ENCODE measurements at regions not wholly inside any gene's neighbourhood (a gene's known extent, or its start where the extent isn't known, plus 50 kb on each side); places are given as distances from the start of the nearest gene placed in this dataset.

GRCh38 chr13:65342541-65343337 is 1887.4 kb downstream of the PCDH9 start:
- TF ChIP-seq TOX (CRISPR knock-in tag; IDR thresholded peaks at IDR 0.05; ENCODE audit: borderline replicate concordance) (no peak), RARB (CRISPR knock-in tag; IDR thresholded peaks at IDR 0.05) (no peak), ZNF8 (CRISPR knock-in tag; IDR thresholded peaks at IDR 0.05) (no peak), CSDC2 (CRISPR knock-in tag; IDR thresholded peaks at IDR 0.05) (no peak), BACH2 (CRISPR knock-in tag; IDR thresholded peaks at IDR 0.05; ENCODE audit: borderline replicate concordance) (no peak), OSR1 (CRISPR knock-in tag; IDR thresholded peaks at IDR 0.05) (no peak), ZFP30 (CRISPR knock-in tag; IDR thresholded peaks at IDR 0.05) (no peak), TCF4 (CRISPR knock-in tag; IDR thresholded peaks at IDR 0.05; ENCODE audit: borderline replicate concordance) (no peak), ARNTL (CRISPR knock-in tag; IDR thresholded peaks at IDR 0.05; ENCODE audit: borderline replicate concordance, low read depth) (no peak)
